Non-pigmented ciliary epithelial cell (primary cell): ENCODE measurements at regions not wholly inside any gene's neighbourhood (a gene's known extent, or its start where the extent isn't known, plus 50 kb on each side); places are given as distances from the start of the nearest gene placed in this dataset.
"Not testable (repeated sequence)": the region's sequence is repeated elsewhere in the genome, so short reads cannot be mapped to it uniquely, and the experiment has no call there.

ENCODE experiments used
- DNase-seq: peaks from one replicate; pipeline ENCODE4 v3.0.0-alpha.2; 2010; ENCODE audit warnings: low read depth

- DNase-seq, result no peak
Measured at GRCh38 chr6:2376429-2377355, 131.3 kb upstream of the GMDS start.

- DNase-seq, result no peak
Measured at GRCh38 chr6:2375443-2375842, 130.0 kb upstream of the GMDS start.

GRCh38 chr6:2369606-2370005, 124.2 kb upstream of the GMDS start:
- no peak for DNase-seq

- no peak for DNase-seq
Measured at GRCh38 chr6:2363211-2363610, 117.8 kb upstream of the GMDS start.

GRCh38 chr6:2361195-2361594, 115.8 kb upstream of the GMDS start:
- no peak for DNase-seq

- no peak for DNase-seq
Measured at GRCh38 chr6:2360716-2361115, 115.3 kb upstream of the GMDS start.

GRCh38 chr6:2360126-2360525, 114.7 kb upstream of the GMDS start:
- no peak for DNase-seq

GRCh38 chr6:2355150-2355549, 109.7 kb upstream of the GMDS start:
- DNase-seq, result no peak

- DNase-seq, result no peak
Measured at GRCh38 chr6:2354138-2354491, 108.7 kb upstream of the GMDS start.

GRCh38 chr6:2353412-2354137, 108.2 kb upstream of the GMDS start:
- DNase-seq, result peak; percentile 46

- peak; percentile 46 for DNase-seq
Measured at GRCh38 chr6:2351807-2352431, 106.5 kb upstream of the GMDS start.

- no peak for DNase-seq
Measured at GRCh38 chr6:2351090-2351489, 105.7 kb upstream of the GMDS start.

- no peak for DNase-seq
Measured at GRCh38 chr6:2346078-2346477, 100.7 kb upstream of the GMDS start.

GRCh38 chr6:2344319-2344905, 99.0 kb upstream of the GMDS start:
- DNase-seq, result no peak

- DNase-seq, result no peak
Measured at GRCh38 chr6:2327591-2327990, 82.2 kb upstream of the GMDS start.

GRCh38 chr6:2324166-2324953, 79.0 kb upstream of the GMDS start:
- DNase-seq, result no peak

GRCh38 chr6:2317498-2317897, 72.1 kb upstream of the GMDS start:
- not testable (repeated sequence) for DNase-seq

- DNase-seq, result no peak
Measured at GRCh38 chr6:2314641-2315040, 69.2 kb upstream of the GMDS start.

- DNase-seq, result no peak
Measured at GRCh38 chr6:2310042-2310441, 64.6 kb upstream of the GMDS start.

- no peak for DNase-seq
Measured at GRCh38 chr6:2309122-2309521, 63.7 kb upstream of the GMDS start.

GRCh38 chr6:2307799-2308198, 62.4 kb upstream of the GMDS start:
- no peak for DNase-seq

GRCh38 chr6:2305951-2306350, 60.5 kb upstream of the GMDS start:
- DNase-seq, result no peak
